ENCODE measurements at regions not wholly inside any gene's neighbourhood (a gene's known extent, or its start where the extent isn't known, plus 50 kb on each side); places are given as distances from the start of the nearest gene placed in this dataset.

DNA sequence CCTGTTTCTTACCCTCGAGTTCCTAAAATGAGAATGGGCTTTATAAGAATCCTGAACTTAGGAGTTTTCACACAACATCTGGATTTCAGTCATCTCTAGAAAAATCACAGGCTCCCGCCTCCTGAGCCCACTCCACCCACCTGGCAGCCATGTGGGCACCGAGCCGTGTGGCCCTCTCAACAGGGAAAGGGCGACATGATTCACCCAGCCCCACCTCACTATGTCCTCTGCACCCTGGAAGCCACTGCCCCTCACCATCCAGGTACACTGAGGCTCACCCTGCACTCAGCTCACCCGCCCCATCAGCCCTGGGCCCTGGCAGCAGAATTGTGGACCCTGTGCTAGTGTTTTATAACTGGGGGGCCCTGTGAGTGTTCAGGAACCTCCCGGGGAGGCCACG, 101.5 kb downstream of the SHANK2 start:
- intact Hi-C loops (cut with DNase I), result no loop called here
- DNase-seq (peak; percentile 51), ATAC-seq (no peak)
- TF ChIP-seq CTCF (IDR thresholded peaks at IDR 0.05), result no peak
- no peaks in the 10 kb centered on the region for H3K9me3 ChIP-seq
- H3K27me3 ChIP-seq, result no peaks in the 10 kb centered on the region
- H3K4me1 ChIP-seq, result peaks cover 6% of the 10 kb centered on the region
- H3K4me3 ChIP-seq, result no peak overlapping the region
- no peak overlapping the region for H3K27ac ChIP-seq
- no peaks in the 10 kb centered on the region for H3K36me3 ChIP-seq

GRCh38 chr11:71148716-71149115, 103.7 kb downstream of the SHANK2 start:
- H3K4me1 ChIP-seq, result peaks cover 6% of the 10 kb centered on the region
- ATAC-seq, result no peak
- no peak overlapping the region for H3K4me3 ChIP-seq
- no peak overlapping the region for H3K27ac ChIP-seq
- H3K36me3 ChIP-seq, result no peaks in the 10 kb centered on the region
- intact Hi-C loops (cut with DNase I), result no loop called here
- no peaks in the 10 kb centered on the region for H3K27me3 ChIP-seq
- no peak for TF ChIP-seq CTCF (IDR thresholded peaks at IDR 0.05)
- no peak for DNase-seq
- no peaks in the 10 kb centered on the region for H3K9me3 ChIP-seq

GRCh38 chr11:71147331-71147730, 105.0 kb downstream of the SHANK2 start:
- intact Hi-C loops (cut with DNase I), result no loop called here
- no peaks in the 10 kb centered on the region for H3K9me3 ChIP-seq
- DNase-seq (no peak), ATAC-seq (no peak)
- no peak overlapping the region for H3K4me3 ChIP-seq
- H3K36me3 ChIP-seq, result no peaks in the 10 kb centered on the region
- H3K4me1 ChIP-seq, result peaks cover under 1% of the 10 kb centered on the region
- TF ChIP-seq CTCF (IDR thresholded peaks at IDR 0.05), result no peak
- no peak overlapping the region for H3K27ac ChIP-seq
- no peaks in the 10 kb centered on the region for H3K27me3 ChIP-seq

- no peaks in the 10 kb centered on the region for H3K9me3 ChIP-seq
- no peaks in the 10 kb centered on the region for H3K4me1 ChIP-seq
- no peak overlapping the region for H3K4me3 ChIP-seq
- no peak overlapping the region for H3K27ac ChIP-seq
- intact Hi-C loops (cut with DNase I), result no loop called here
- TF ChIP-seq CTCF (IDR thresholded peaks at IDR 0.05), result no peak
- peak; percentile 52 for DNase-seq
- ATAC-seq, result no peak
- no peaks in the 10 kb centered on the region for H3K27me3 ChIP-seq
- no peaks in the 10 kb centered on the region for H3K36me3 ChIP-seq
Observed at GRCh38 chr11:71146846-71147245, 105.5 kb downstream of the SHANK2 start.

DNA sequence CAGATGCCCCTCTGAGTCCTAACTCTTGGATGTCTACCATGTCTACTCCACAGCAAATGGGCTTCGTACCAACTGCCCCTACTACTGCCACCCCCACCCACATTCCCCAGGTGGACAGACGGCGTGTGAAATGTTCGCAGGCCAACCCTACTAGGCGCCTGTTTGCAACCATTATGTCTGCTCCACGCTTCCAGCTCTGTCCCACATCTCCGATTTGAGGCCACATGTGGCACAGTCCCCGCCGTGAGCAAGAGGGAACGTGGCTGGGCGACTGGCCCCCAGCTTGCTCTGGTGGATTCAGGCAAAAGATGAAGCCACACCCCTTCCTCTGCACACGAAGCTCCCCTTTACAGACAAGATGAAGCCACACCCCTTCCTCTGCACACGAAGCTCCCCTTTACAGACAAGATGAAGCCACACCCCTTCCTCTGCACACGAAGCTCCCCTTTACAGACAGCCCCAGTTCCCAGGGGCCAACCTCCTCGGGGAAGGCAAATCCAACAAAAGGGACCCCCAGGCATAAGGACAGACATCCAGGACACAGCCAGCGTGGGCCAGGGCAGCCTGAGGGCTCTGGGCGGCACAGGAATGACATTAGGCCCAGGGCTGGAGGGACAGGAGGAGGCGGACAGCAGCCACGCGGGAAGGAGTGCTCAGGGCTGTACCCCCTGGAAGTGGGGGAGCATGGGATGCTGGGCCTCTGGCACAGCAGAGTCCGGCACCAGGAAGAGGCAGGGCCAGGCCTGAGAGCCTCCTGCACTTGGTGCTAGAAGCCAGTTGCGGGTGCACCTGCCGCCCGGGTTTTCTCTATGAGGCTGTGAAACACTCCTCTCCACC, 106.2 kb downstream of the SHANK2 start:
- Histone ChIP-seq H3K36me3 (no peaks in the 10 kb centered on the region), H3K9me3 (no peaks in the 10 kb centered on the region), H3K27me3 (no peaks in the 10 kb centered on the region), H3K4me1 (no peaks in the 10 kb centered on the region), H3K4me3 (no peak overlapping the region), H3K27ac (no peak overlapping the region)
- intact Hi-C loops (cut with DNase I), result no loop called here
- no peak for ATAC-seq
- no peak for TF ChIP-seq CTCF (IDR thresholded peaks at IDR 0.05)
- peak; percentile 50 for DNase-seq

Measured in upper lobe of right lung (tissue), 1 donor.